ENCODE measurements at regions not wholly inside any gene's neighbourhood (a gene's known extent, or its start where the extent isn't known, plus 50 kb on each side); places are given as distances from the start of the nearest gene placed in this dataset.

DNA sequence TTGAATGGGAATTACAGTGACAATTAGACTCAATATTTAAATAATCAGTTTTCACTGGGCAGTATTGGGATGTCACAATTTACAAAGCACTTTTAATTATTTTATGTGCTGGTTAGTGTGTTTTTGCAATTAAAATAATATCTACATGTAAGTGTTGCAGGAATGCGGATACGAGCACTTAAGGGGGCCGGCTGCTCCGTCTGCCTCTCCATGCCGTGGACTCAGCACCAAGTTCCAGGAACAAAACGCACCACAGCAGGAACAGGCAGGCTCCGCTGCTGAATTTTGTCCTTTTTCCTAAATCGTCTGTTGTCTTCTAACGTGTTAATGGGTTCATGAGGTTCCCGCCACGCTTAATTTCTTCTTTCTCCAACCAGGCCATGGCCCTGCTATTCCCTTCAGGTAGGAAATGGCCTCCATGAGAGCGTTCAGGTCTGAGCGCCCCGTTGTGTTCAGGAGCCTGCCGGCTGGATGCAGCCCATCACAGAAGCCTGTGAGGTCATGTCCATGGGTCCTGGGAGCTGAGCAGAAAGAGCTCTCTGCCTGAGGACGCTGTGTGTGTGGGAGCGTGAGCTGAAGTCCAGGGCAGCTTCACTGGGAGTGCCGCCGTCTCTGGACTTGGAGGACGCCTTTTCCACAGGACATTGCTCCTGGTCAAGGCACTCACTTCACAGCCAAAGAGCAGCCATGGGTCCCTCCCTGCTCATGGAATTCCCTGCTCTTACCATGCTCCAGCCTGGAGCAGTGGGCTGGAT is 730.3 kb downstream of the BRD1 start:
- Histone ChIP-seq H3K4me3 (replicated peaks; ENCODE audit: low read depth, low read length) (no peak overlapping the region), H3K27me3 (replicated peaks; ENCODE audit: control insufficient read depth, insufficient read depth, low read length) (no peaks in the 10 kb centered on the region), H3K36me3 (ENCODE audit: control insufficient read depth, insufficient read depth, low read length) (no peaks in the 10 kb centered on the region)
- DNase-seq (ENCODE audit: extremely low read depth, insufficient read length) = no peak
- TF ChIP-seq, protein P1, sequence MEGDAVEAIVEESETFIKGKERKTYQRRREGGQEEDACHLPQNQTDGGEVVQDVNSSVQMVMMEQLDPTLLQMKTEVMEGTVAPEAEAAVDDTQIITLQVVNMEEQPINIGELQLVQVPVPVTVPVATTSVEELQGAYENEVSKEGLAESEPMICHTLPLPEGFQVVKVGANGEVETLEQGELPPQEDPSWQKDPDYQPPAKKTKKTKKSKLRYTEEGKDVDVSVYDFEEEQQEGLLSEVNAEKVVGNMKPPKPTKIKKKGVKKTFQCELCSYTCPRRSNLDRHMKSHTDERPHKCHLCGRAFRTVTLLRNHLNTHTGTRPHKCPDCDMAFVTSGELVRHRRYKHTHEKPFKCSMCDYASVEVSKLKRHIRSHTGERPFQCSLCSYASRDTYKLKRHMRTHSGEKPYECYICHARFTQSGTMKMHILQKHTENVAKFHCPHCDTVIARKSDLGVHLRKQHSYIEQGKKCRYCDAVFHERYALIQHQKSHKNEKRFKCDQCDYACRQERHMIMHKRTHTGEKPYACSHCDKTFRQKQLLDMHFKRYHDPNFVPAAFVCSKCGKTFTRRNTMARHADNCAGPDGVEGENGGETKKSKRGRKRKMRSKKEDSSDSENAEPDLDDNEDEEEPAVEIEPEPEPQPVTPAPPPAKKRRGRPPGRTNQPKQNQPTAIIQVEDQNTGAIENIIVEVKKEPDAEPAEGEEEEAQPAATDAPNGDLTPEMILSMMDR (IDR thresholded peaks at IDR 0.05; ENCODE audit: insufficient read depth, low read length, poor library complexity, severe bottlenecking) = no peak

DNA sequence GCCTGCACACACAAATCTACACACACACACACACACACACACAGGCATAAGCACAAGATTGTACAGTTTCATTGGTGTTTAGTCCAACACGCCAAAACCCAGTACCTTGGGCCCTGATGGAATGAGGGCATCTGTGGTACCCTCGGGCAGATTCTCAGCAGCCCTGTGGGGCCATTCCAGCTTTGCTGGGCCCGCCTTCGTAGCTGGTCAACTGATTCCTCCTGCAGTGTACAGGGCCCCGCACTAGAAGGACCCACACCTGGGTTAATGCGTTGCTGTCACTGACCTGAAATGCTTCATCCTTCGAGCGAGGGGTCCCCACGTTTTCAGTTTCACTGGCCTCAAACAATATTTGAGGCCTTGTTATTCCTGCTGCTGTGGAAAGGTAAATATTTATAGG is 731.2 kb downstream of the BRD1 start:
- no peak overlapping the region for H3K4me3 ChIP-seq (replicated peaks; ENCODE audit: low read depth, low read length)

DNA sequence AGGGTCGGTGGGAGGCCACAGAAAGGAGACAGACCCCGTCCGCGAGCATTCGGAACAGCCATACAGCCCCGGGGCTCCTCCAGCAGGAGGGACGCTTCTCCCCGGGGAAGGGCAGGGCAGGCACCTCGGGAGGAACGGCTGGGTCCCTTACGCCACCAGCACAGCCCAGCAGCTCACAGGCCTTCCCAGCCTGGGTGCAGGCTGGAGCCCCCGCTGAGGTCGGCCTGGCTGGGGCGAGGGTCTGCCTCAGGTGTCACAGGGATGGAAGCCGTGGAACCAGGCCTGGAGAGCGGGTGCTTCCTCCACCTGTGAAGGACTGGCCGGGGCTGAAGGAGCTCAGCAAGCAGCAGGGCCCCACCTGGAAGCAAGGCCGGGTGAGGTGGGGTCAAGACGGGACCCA is 732.3 kb downstream of the BRD1 start:
- no peaks in the 10 kb centered on the region for H3K36me3 ChIP-seq (ENCODE audit: control insufficient read depth, insufficient read depth, low read length)
- TF ChIP-seq, protein P1 (IDR thresholded peaks at IDR 0.05; ENCODE audit: insufficient read depth, low read length, poor library complexity, severe bottlenecking) = no peak
- no peak for DNase-seq (ENCODE audit: extremely low read depth, insufficient read length)
- H3K27me3 ChIP-seq (replicated peaks; ENCODE audit: control insufficient read depth, insufficient read depth, low read length) = no peaks in the 10 kb centered on the region
- H3K4me3 ChIP-seq (replicated peaks; ENCODE audit: low read depth, low read length) = no peak overlapping the region

More for the DNA sequence above, 731.2 kb downstream of the BRD1 start:
- Histone ChIP-seq H3K36me3 (ENCODE audit: control insufficient read depth, insufficient read depth, low read length) (no peaks in the 10 kb centered on the region), H3K27me3 (replicated peaks; ENCODE audit: control insufficient read depth, insufficient read depth, low read length) (no peaks in the 10 kb centered on the region)
- DNase-seq (ENCODE audit: extremely low read depth, insufficient read length) = no peak
- TF ChIP-seq, protein P1 (IDR thresholded peaks at IDR 0.05; ENCODE audit: insufficient read depth, low read length, poor library complexity, severe bottlenecking) = no peak

DNA sequence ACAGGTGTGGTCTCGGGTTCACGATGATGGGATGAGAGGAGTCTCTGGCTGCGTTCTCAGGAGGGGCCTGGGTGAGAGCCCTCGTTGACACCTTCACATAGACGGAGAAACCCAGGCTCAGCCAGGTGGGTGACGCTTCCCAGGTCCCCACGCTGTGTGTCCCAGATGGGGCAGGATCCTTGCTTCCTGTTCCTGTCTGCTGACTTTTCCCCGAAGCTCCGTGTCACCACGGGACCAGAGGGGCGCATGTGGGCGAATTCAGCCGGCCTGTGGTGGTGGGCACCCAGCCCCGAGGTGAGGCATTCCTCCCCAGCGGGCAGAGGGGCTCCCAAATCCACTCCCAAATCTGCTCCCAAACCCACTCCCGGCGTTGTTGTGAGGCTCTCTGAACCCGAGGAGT is 732.8 kb downstream of the BRD1 start:
- DNase-seq (ENCODE audit: extremely low read depth, insufficient read length) = no peak
- H3K27me3 ChIP-seq (replicated peaks; ENCODE audit: control insufficient read depth, insufficient read depth, low read length) = no peaks in the 10 kb centered on the region
- no peaks in the 10 kb centered on the region for H3K36me3 ChIP-seq (ENCODE audit: control insufficient read depth, insufficient read depth, low read length)
- H3K4me3 ChIP-seq (replicated peaks; ENCODE audit: low read depth, low read length) = no peak overlapping the region
- TF ChIP-seq, protein P1 (IDR thresholded peaks at IDR 0.05; ENCODE audit: insufficient read depth, low read length, poor library complexity, severe bottlenecking) = no peak

DNA sequence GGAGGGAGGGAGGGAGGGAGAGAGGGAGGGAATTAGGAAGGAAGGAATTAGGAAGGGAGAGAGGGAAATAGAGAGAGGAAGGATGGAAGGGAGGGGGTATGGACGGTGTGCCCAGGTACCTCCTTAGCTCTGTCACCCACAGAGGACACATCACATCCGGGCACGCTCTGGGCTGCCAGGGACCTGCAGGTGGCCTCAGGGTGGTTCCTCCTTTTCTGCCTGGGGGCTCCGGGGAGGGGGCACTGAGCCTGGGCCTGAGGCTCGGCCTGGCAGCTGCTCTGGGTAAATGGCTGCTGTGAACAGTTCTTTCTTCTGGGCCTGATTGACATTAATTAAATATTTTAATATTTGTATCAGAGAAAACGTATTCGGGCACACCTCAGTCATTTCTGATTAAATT is 733.5 kb downstream of the BRD1 start:
- no peak for DNase-seq (ENCODE audit: extremely low read depth, insufficient read length)
- no peaks in the 10 kb centered on the region for H3K36me3 ChIP-seq (ENCODE audit: control insufficient read depth, insufficient read depth, low read length)
- H3K27me3 ChIP-seq (replicated peaks; ENCODE audit: control insufficient read depth, insufficient read depth, low read length) = no peaks in the 10 kb centered on the region
- no peak overlapping the region for H3K4me3 ChIP-seq (replicated peaks; ENCODE audit: low read depth, low read length)
- TF ChIP-seq, protein P1 (IDR thresholded peaks at IDR 0.05; ENCODE audit: insufficient read depth, low read length, poor library complexity, severe bottlenecking) = no peak
